Endothelial cell of umbilical vein (primary cell): ENCODE measurements at regions not wholly inside any gene's neighbourhood (a gene's known extent, or its start where the extent isn't known, plus 50 kb on each side); places are given as distances from the start of the nearest gene placed in this dataset.

Experiments used
- BruUV-seq: library from RNA; stranded (reverse); fragments of 400-500 nt; replicated peaks from 2 replicates; lab custom pipeline; 2021; lab: Mats Ljungman, UMichigan
- CTCF ChIA-PET: fragments of 300-600, 350-600 bp; sonication (Branson Sonifier 250); formaldehyde crosslinking; loops from one replicate; lab custom pipeline; 2021; ENCODE audit warnings: antibody characterized with exemption, inconsistent platforms; lab: Charles Lee
- POLR2A ChIA-PET: fragments of 300-600, 350-600 bp; sonication (Branson Sonifier 250); formaldehyde crosslinking; loops from one replicate; lab custom pipeline; 2021; ENCODE audit warnings: antibody characterized with exemption, inconsistent platforms; lab: Charles Lee
- DNase-seq: peaks from one replicate; pipeline ENCODE4 v3.0.0-alpha.2; 2011; ENCODE audit warnings: low read depth, low spot score
- FAIRE-seq: peaks from 2 replicates; lab custom pipeline; 2011; peaks lifted over from hg19 to GRCh38; lab: Jason Lieb, UNC
- H2AFZ ChIP-seq: 2 replicates; pipeline ENCODE4 v1.6.0; 2012; ENCODE audit warnings: low read depth, low read length, control low read depth, inconsistent platforms
- H3K27ac ChIP-seq: 2 replicates; pipeline ENCODE4 v1.5.1; 2011; ENCODE audit warnings: low read depth, mild to moderate bottlenecking, control low read depth, low read length, moderate library complexity; ENCODE audit not compliant: insufficient read depth
- H3K27me3 ChIP-seq, 2 experiments: 2 replicates each; pipeline versions ENCODE4 v1.6.0 to v1.6.1; 2011; ENCODE audit warnings: low read length in 2 of 2, mixed read lengths in 1 of 2; ENCODE audit not compliant: control insufficient read depth in 2 of 2, insufficient read depth in 2 of 2
- H3K36me3 ChIP-seq, 2 experiments: 2 replicates in 1 of 2; 3 replicates in 1 of 2; pipeline ENCODE4 v1.5.1; 2011; ENCODE audit warnings: low read length in 2 of 2, mild to moderate bottlenecking in 1 of 2, moderate library complexity in 1 of 2; ENCODE audit not compliant: control insufficient read depth in 2 of 2, insufficient read depth in 2 of 2; ENCODE audit errors: extremely low read depth in 1 of 2
- H3K4me1 ChIP-seq: 3 replicates; pipeline ENCODE4 v1.5.1; 2011; ENCODE audit warnings: mild to moderate bottlenecking, low read length; ENCODE audit not compliant: control insufficient read depth, insufficient read depth; ENCODE audit errors: extremely low read depth
- H3K4me2 ChIP-seq: 2 replicates; pipeline ENCODE4 v1.6.1; 2011; ENCODE audit warnings: low read length, control low read depth, mixed read lengths; ENCODE audit not compliant: insufficient read depth
- H3K4me3 ChIP-seq, 3 experiments: fragments of 200-600 bp in 1 of 3; sonication (generic), shearing (Covaris generic) in 1 of 3; replicated peaks in 1 of 3; 2 replicates each; pipeline ENCODE4 v1.5.1; 2011 to 2016; ENCODE audit warnings: control low read depth in 3 of 3, low read length in 3 of 3, mild to moderate bottlenecking in 2 of 3, inconsistent platforms in 1 of 3, low read depth in 1 of 3, moderate library complexity in 1 of 3; ENCODE audit not compliant: insufficient read depth in 1 of 3
- H3K79me2 ChIP-seq: 2 replicates; pipeline ENCODE4 v1.6.0; 2012; ENCODE audit warnings: low read length, inconsistent platforms; ENCODE audit not compliant: control insufficient read depth, insufficient read depth
- H3K9ac ChIP-seq: replicated peaks from 2 replicates; pipeline ENCODE3; 2011; ENCODE audit warnings: low read length, control low read depth; ENCODE audit not compliant: insufficient read depth; ENCODE audit errors: extremely low read depth
- H3K9me1 ChIP-seq: replicated peaks from 3 replicates; pipeline ENCODE4 v1.6.0; 2011; ENCODE audit warnings: mild to moderate bottlenecking, low read length; ENCODE audit not compliant: control insufficient read depth, insufficient read depth; ENCODE audit errors: extremely low read depth
- H3K9me3 ChIP-seq: replicated peaks from 2 replicates; pipeline ENCODE4 v1.5.1; 2012; ENCODE audit warnings: low read length, inconsistent platforms; ENCODE audit not compliant: control insufficient read depth, insufficient read depth
- H4K20me1 ChIP-seq: replicated peaks from 2 replicates; pipeline ENCODE3; 2011; ENCODE audit warnings: mild to moderate bottlenecking, low read length; ENCODE audit not compliant: control insufficient read depth, insufficient read depth; ENCODE audit errors: extremely low read depth
- EZH2 ChIP-seq: IDR thresholded peaks from 2 replicates; pipeline ENCODE4 v1.6.1; 2012; ENCODE audit warnings: borderline replicate concordance, low read depth, mild to moderate bottlenecking, moderate library complexity, low read length, inconsistent platforms; ENCODE audit not compliant: severe bottlenecking
- FOS ChIP-seq: IDR thresholded peaks from 2 replicates; pipeline ENCODE4 v1.6.1; 2011; ENCODE audit warnings: mild to moderate bottlenecking, low read length, moderate library complexity, borderline replicate concordance; ENCODE audit not compliant: insufficient read depth
- GATA2 ChIP-seq: IDR thresholded peaks from 2 replicates; pipeline ENCODE4 v1.7.0; 2011; ENCODE audit warnings: low read depth, mild to moderate bottlenecking, moderate library complexity, mixed read lengths, low read length; ENCODE audit not compliant: insufficient read length, insufficient read depth
- JUN ChIP-seq: IDR thresholded peaks from 2 replicates; pipeline ENCODE4 v1.6.1; 2011; ENCODE audit warnings: borderline replicate concordance, low read depth; ENCODE audit not compliant: insufficient read length, insufficient read depth
- MYC ChIP-seq: IDR thresholded peaks from one replicate; pipeline ENCODE4 v1.6.1; 2011; ENCODE audit warnings: mild to moderate bottlenecking, low read depth, low read length
- POLR2A ChIP-seq: IDR thresholded peaks from 2 replicates; pipeline ENCODE4 v1.6.1; 2012; ENCODE audit warnings: low read depth, mild to moderate bottlenecking, control low read depth, low read length
- POLR2AphosphoS5 ChIP-seq: IDR thresholded peaks from 2 replicates; pipeline ENCODE4 v1.6.1; 2012; ENCODE audit warnings: low read depth, mild to moderate bottlenecking, control low read depth, low read length, moderate library complexity; ENCODE audit not compliant: insufficient read depth
- dilution Hi-C: fragments of 300-500 bp; cut with MboI; formaldehyde crosslinking; loops from one replicate; pipeline ENCODE4 v1.15.0; 2019; ENCODE audit warnings: low sequenced_read_pairs; ENCODE audit not compliant: extremely low pct_ligation_motif_present
- intact Hi-C: fragments of 100-400 bp; cut with micrococcal nuclease; formaldehyde crosslinking; loops from one replicate; pipeline ENCODE4 v1.10.0; 2022
- TF ChIP-seq, protein P1 (sequence below): IDR thresholded peaks from 2 replicates; pipeline ENCODE4 v1.6.1; 2011; ENCODE audit not compliant: insufficient read depth, insufficient read length
- TF ChIP-seq, protein P2 (sequence below), 2 donors: IDR thresholded peaks; 1 replicate in 1 of 2; 2 replicates in 1 of 2; pipeline ENCODE4 v1.5.1; 2011; ENCODE audit warnings: low read length in 2 of 2, mild to moderate bottlenecking in 2 of 2, moderate library complexity in 2 of 2, control low read depth in 1 of 2, inconsistent platforms in 1 of 2, low read depth in 1 of 2; ENCODE audit not compliant: insufficient read depth in 1 of 2; ENCODE audit errors: extremely low read depth in 1 of 2

- DNase-seq (no peak), FAIRE-seq (no peak)
- dilution Hi-C loops (no loop called here), intact Hi-C loops (no loop called here)
- no peaks in the 10 kb centered on the region for H3K4me1 ChIP-seq
- no peak overlapping the region for H3K4me3 ChIP-seq
- H3K27me3 ChIP-seq = peaks cover 0 to 1% of the 10 kb centered on the region in 2 experiments
- no peaks in the 10 kb centered on the region for H3K79me2 ChIP-seq
- no peak overlapping the region for H2AFZ ChIP-seq
- TF ChIP-seq, protein P1, sequence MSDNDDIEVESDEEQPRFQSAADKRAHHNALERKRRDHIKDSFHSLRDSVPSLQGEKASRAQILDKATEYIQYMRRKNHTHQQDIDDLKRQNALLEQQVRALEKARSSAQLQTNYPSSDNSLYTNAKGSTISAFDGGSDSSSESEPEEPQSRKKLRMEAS = no peak
- TF ChIP-seq JUN = no peak
- TF ChIP-seq MYC = no peak
- TF ChIP-seq, protein P2, sequence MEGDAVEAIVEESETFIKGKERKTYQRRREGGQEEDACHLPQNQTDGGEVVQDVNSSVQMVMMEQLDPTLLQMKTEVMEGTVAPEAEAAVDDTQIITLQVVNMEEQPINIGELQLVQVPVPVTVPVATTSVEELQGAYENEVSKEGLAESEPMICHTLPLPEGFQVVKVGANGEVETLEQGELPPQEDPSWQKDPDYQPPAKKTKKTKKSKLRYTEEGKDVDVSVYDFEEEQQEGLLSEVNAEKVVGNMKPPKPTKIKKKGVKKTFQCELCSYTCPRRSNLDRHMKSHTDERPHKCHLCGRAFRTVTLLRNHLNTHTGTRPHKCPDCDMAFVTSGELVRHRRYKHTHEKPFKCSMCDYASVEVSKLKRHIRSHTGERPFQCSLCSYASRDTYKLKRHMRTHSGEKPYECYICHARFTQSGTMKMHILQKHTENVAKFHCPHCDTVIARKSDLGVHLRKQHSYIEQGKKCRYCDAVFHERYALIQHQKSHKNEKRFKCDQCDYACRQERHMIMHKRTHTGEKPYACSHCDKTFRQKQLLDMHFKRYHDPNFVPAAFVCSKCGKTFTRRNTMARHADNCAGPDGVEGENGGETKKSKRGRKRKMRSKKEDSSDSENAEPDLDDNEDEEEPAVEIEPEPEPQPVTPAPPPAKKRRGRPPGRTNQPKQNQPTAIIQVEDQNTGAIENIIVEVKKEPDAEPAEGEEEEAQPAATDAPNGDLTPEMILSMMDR (IDR thresholded peaks at IDR 0.05; ENCODE audit: extremely low read depth in 1 of 2, insufficient read depth in 1 of 2, low read depth in 1 of 2, low read length in 2 of 2) = no peak
- TF ChIP-seq GATA2 = no peak
- no peak for TF ChIP-seq EZH2
- no peak for TF ChIP-seq POLR2A
- TF ChIP-seq FOS = no peak
- TF ChIP-seq POLR2AphosphoS5 = no peak
- CTCF ChIA-PET = interaction anchor here (1.6 to 3.4 kb wide), 2 partner anchors 15 to 36 kb away, joined by 3 to 30 read pairs; no protein-coding TSS in a partner anchor
- H3K27ac ChIP-seq = no peak overlapping the region
- no peaks in the 10 kb centered on the region for H3K36me3 ChIP-seq
- no peaks in the 10 kb centered on the region for H3K9me1 ChIP-seq
- POLR2A ChIA-PET = no interaction called here
- no TSS peak for BruUV-seq
- H3K9ac ChIP-seq = no peak overlapping the region
- no peaks in the 10 kb centered on the region for H4K20me1 ChIP-seq
- H3K9me3 ChIP-seq = no peaks in the 10 kb centered on the region
- H3K4me2 ChIP-seq = no peak overlapping the region
Observed at GRCh38 chr10:117427356-117427755, 52.1 kb upstream of the PDZD8 start.
